T-helper 1 cell treated with Interleukin-12 subunit alpha and Interleukin-12 subunit beta and Interleukin-4 antibody, amounts not matched to agents 30 μg/mL and 1 μg/mL, for 36 hours (primary cell): ENCODE measurements at regions not wholly inside any gene's neighbourhood (a gene's known extent, or its start where the extent isn't known, plus 50 kb on each side); places are given as distances from the start of the nearest gene placed in this dataset.

Experiments used
- H3K27ac Mint-ChIP-seq: one replicate; pipeline ENCODE4 v1.8.0; 2021; ENCODE audit warnings: mild to moderate bottlenecking, mixed read lengths
- H3K27me3 Mint-ChIP-seq: one replicate; pipeline ENCODE4 v1.8.0; 2021; ENCODE audit warnings: low read depth, mixed read lengths
- H3K36me3 Mint-ChIP-seq: one replicate; pipeline ENCODE4 v1.8.0; 2021; ENCODE audit warnings: low read depth, mixed read lengths
- H3K4me1 Mint-ChIP-seq: one replicate; pipeline ENCODE4 v1.8.0; 2021; ENCODE audit warnings: low read depth, mixed read lengths
- H3K4me3 Mint-ChIP-seq: one replicate; pipeline ENCODE4 v1.8.0; 2021; ENCODE audit warnings: mild to moderate bottlenecking, moderate library complexity, mixed read lengths
- H3K9me3 Mint-ChIP-seq: one replicate; pipeline ENCODE4 v1.8.0; 2021; ENCODE audit warnings: mixed read lengths

DNA sequence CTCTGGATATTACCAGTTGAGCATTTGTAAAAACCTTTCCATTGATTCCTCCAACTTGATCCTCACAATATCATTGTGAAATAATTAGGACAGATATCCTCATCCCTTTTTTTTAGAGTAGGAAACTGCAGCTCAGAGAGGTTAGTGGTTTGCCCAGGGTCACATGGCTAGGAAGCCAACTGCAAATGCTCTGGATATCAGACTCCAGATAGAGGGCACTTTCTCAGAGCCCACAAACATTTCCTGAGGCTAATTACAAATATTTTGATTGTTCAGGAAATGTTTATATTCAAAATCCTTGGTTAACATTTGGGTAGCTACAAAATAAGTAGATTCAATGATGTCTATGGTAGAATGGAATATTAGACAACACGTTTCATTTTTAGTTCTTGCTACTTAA is 154.8 kb upstream of the DPYD start:
- Mint-ChIP-seq H3K4me1 (no peaks in the 10 kb centered on the region), H3K4me3 (no peak overlapping the region), H3K9me3 (no peaks in the 10 kb centered on the region), H3K27ac (no peak overlapping the region), H3K36me3 (no peaks in the 10 kb centered on the region), H3K27me3 (peaks cover 10% of the 10 kb centered on the region)

DNA sequence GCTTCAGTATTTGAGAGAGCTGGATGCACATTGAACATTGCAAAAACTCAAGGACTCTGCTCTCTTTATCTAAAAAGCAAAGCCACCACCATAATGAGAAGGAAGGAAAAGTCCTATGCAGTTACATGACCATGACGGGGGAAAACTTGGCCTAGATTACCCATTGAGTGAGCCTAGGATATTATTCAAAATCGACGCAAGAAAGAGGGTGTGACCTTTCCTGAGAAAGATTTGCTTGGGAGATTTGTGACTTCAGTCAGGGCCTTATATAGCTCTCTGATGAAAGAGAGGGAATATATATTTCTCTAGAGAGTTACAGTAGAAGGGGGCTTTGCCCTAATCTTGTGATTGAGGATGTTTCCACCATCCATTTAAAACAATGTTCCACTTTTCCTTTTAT is 153.0 kb upstream of the DPYD start:
- Mint-ChIP-seq H3K36me3 (no peaks in the 10 kb centered on the region), H3K4me1 (no peaks in the 10 kb centered on the region), H3K9me3 (no peaks in the 10 kb centered on the region), H3K27ac (no peak overlapping the region), H3K4me3 (no peak overlapping the region), H3K27me3 (peaks cover 10% of the 10 kb centered on the region)

DNA sequence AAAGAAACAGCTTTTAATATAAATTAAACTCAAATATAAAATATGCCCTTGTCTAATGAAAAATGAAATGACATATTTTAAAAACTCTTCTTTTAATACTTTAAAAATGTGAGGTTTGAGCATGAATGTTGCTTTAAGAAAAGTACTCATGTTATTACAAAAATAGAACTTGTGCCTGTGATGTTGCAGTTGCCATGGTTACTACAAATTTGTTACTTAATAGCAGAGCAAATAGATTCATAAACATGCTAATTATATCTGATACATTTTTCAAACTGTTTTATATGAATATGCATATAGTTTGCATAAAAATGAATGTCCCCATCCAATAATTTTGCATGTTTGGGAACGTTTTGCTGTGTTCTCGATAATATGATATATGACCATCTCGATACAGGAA is 152.3 kb upstream of the DPYD start:
- Mint-ChIP-seq H3K36me3 (no peaks in the 10 kb centered on the region), H3K4me3 (no peak overlapping the region), H3K9me3 (no peaks in the 10 kb centered on the region), H3K27me3 (peaks cover 12% of the 10 kb centered on the region), H3K4me1 (no peaks in the 10 kb centered on the region), H3K27ac (no peak overlapping the region)

DNA sequence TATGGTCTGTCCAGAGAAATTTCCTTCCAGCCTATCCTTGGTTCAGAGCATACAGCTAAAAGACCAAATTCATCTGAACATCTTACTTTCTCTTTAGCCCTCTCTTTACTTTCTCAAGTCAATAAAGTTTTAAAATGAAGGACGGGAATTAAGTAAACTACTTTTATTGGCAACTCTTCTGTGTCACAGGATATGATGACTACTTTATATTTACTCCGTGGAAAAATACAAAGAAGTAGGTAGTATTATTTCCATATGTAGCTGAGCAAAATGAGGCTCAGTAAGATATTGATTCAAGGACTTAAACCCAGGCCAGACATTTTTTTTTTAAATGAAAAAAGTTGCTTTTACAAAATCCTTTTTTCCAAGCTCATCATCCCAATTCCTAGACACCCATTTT is 151.2 kb upstream of the DPYD start:
- H3K9me3 Mint-ChIP-seq: no peaks in the 10 kb centered on the region
- H3K27me3 Mint-ChIP-seq: peaks cover 13% of the 10 kb centered on the region
- H3K27ac Mint-ChIP-seq: no peak overlapping the region
- no peak overlapping the region for H3K4me3 Mint-ChIP-seq
- H3K36me3 Mint-ChIP-seq: no peaks in the 10 kb centered on the region
- H3K4me1 Mint-ChIP-seq: no peaks in the 10 kb centered on the region

- Mint-ChIP-seq H3K27ac (no peak overlapping the region), H3K4me3 (no peak overlapping the region), H3K4me1 (no peaks in the 10 kb centered on the region), H3K27me3 (peaks cover 18% of the 10 kb centered on the region), H3K36me3 (no peaks in the 10 kb centered on the region), H3K9me3 (no peaks in the 10 kb centered on the region)
These were observed 147.2 kb upstream of the DPYD start for GRCh38 chr1:98068016-98068415.

DNA sequence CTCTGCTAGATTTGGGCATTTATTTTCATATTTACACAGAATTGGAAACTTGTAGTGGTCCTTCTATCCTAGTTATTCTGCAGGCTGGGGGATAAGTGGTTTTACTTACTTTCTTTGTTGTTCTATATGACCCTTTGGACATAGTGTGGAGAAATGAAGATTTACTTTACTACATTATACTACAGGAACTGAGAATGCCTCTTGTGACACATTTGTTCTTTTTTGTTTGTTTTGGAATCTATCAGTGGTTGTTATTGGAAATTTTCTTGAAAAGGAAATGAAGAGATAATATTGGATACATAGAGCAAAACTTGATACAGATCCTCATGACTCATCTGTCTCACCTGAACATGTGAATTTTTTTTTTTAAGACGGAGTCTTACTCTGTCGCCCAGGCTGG is 146.1 kb upstream of the DPYD start:
- Mint-ChIP-seq H3K4me1 (no peaks in the 10 kb centered on the region), H3K36me3 (no peaks in the 10 kb centered on the region), H3K27me3 (peaks cover 17% of the 10 kb centered on the region), H3K4me3 (no peak overlapping the region), H3K9me3 (no peaks in the 10 kb centered on the region), H3K27ac (no peak overlapping the region)

DNA sequence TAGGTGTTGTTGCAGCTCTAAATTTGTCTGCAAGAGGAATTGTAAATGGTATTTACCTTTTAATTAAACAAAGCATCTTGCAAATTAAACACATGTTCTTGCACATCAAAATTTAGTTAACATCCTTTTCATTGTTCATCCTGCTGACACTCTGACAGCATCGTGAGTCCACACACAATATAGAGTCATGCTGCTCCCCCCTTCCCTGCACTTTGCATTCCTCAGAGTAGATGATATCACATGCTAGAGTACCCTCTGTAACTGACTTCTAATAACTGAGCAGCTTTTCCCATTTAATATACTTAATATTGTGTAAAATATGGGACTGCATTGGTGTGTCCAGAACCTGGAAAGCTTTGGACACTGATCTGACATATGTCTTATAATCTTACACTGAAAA is 138.8 kb upstream of the DPYD start:
- H3K36me3 Mint-ChIP-seq: no peaks in the 10 kb centered on the region
- H3K4me3 Mint-ChIP-seq: no peak overlapping the region
- peaks cover 51% of the 10 kb centered on the region for H3K27me3 Mint-ChIP-seq
- H3K27ac Mint-ChIP-seq: no peak overlapping the region
- no peaks in the 10 kb centered on the region for H3K9me3 Mint-ChIP-seq
- H3K4me1 Mint-ChIP-seq: peaks cover 1% of the 10 kb centered on the region

GRCh38 chr1:98058676-98059075 is 137.8 kb upstream of the DPYD start:
- no peaks in the 10 kb centered on the region for H3K36me3 Mint-ChIP-seq
- no peak overlapping the region for H3K27ac Mint-ChIP-seq
- H3K4me3 Mint-ChIP-seq: no peak overlapping the region
- H3K9me3 Mint-ChIP-seq: no peaks in the 10 kb centered on the region
- H3K4me1 Mint-ChIP-seq: peaks cover 4% of the 10 kb centered on the region
- H3K27me3 Mint-ChIP-seq: peaks cover 59% of the 10 kb centered on the region

GRCh38 chr1:98057236-98057910 is 136.5 kb upstream of the DPYD start:
- H3K4me1 Mint-ChIP-seq: peaks cover 8% of the 10 kb centered on the region
- H3K27ac Mint-ChIP-seq: no peak overlapping the region
- no peaks in the 10 kb centered on the region for H3K9me3 Mint-ChIP-seq
- no peak overlapping the region for H3K4me3 Mint-ChIP-seq
- no peaks in the 10 kb centered on the region for H3K36me3 Mint-ChIP-seq
- H3K27me3 Mint-ChIP-seq: peaks cover 72% of the 10 kb centered on the region

- no peaks in the 10 kb centered on the region for H3K36me3 Mint-ChIP-seq
These were observed 135.9 kb upstream of the DPYD start for GRCh38 chr1:98056781-98057180.

DNA sequence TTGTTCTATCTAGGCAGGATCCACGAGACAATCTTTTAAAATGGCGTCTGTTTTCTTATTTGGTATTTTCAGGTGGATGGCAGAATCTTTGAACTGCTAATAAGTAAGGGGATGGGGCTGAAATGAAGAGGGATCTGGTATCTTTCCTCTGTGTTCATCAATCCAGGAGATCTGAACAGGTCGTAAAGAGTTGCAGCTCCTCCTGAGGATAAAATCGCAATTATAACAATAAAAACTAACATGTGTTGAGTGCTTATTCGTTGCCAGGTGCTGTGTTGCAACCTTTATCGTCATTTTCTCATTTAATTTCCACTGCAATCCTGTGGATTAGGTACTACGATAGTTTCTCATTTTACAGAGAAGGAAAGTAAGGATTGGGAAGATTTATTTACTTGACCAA is 134.6 kb upstream of the DPYD start:
- H3K36me3 Mint-ChIP-seq: no peaks in the 10 kb centered on the region
- H3K27ac Mint-ChIP-seq: no peak overlapping the region
- H3K9me3 Mint-ChIP-seq: no peaks in the 10 kb centered on the region
- H3K4me1 Mint-ChIP-seq: peaks cover 8% of the 10 kb centered on the region
- H3K4me3 Mint-ChIP-seq: no peak overlapping the region
- H3K27me3 Mint-ChIP-seq: peaks cover 88% of the 10 kb centered on the region

More at GRCh38 chr1:98056781-98057180, 135.9 kb upstream of the DPYD start:
- Mint-ChIP-seq H3K9me3 (no peaks in the 10 kb centered on the region), H3K4me1 (peaks cover 8% of the 10 kb centered on the region), H3K4me3 (no peak overlapping the region), H3K27me3 (peaks cover 78% of the 10 kb centered on the region), H3K27ac (no peak overlapping the region)

DNA sequence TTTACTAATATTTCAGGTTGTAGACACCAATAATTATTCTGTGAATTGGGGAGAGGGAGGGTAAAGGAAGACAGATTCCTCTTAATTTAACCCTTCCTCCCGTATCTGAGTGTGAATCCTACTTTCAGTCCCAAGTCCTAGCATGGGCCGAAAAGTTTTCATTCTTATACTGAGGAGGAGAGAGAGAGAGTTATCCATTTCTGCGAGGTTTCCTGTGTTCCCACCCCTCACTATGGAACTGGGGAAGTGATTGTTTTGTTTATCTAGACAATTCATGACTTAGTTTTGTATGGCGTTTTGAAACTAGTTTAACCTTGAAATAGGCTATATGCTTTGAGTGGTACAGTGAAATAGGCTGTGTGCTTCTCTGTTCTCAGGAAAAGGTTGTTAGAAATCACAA is 134.0 kb upstream of the DPYD start:
- Mint-ChIP-seq H3K27me3 (peaks cover 89% of the 10 kb centered on the region), H3K4me3 (peak overlapping the region; percentile 49)

DNA sequence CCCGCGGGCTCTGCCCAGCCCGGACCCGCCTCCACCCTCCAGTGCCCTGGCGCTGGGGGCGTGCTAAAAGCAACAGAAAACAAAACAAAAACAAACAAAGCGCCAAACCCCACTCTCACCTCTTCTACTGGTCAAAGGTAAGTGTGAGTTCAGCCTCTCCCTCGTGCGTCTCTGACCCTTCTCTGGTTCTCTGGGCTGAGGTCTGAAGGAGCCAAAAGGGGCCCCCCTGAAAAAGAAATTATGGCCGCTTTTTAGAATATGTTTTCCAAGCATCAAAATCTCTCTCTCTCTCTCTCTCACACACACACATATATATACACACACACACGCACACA is 133.5 kb upstream of the DPYD start:
- Mint-ChIP-seq H3K4me1 (peaks cover 13% of the 10 kb centered on the region), H3K27ac (no peak overlapping the region)

More for the DNA sequence above, 134.0 kb upstream of the DPYD start:
- Mint-ChIP-seq H3K9me3 (no peaks in the 10 kb centered on the region), H3K4me1 (peaks cover 8% of the 10 kb centered on the region), H3K27ac (no peak overlapping the region), H3K36me3 (no peaks in the 10 kb centered on the region)

DNA sequence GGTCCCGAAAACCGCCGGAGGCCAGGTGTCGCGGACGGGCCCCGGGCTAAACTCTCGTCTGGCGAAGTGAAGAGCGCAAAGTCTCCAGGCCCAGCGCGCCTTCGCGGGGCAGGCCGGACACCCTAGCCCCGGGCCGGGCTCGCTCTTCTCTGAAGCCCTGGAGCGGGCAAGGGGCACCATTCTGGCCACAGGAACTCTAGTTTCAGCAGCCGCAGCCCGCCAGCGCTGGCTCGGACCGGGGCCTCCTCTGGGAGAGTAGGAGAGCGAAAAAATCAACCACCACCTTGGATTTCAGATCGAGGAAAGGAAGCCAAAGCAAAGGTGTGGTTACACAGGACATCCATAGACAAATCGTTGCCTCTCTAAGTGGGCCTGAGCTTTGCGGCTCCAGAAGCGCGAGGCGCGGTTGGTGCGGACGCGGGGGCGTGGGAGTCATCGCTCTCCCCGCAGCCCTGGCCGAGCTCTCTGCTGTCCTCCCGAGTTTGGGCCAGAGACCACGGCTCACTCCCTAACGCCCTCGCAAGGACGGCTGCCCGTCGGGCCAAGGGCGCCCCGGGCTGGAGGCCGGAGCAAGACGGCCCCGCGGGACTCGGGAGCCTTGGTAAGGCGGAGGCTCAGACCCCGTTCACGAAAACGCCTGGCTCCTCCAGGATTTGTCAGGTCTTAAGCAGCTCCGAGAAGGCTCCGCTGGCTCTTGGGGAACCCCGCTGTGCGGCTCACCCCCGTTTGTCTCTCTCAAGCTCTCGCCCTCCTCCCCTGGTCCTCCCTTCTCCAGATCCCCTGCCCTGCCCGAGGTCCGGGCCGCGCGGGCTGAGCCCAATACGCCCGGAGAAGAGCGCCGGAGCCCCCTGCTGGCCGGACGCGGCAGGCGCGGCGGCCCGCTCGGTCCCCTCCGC is 132.9 kb upstream of the DPYD start:
- Mint-ChIP-seq H3K27ac (no peak overlapping the region), H3K4me1 (peaks cover 19% of the 10 kb centered on the region), H3K4me3 (peak overlapping the region; percentile 78), H3K36me3 (no peaks in the 10 kb centered on the region), H3K9me3 (no peaks in the 10 kb centered on the region), H3K27me3 (peaks cover 90% of the 10 kb centered on the region)

More for the DNA sequence above, 133.5 kb upstream of the DPYD start:
- H3K9me3 Mint-ChIP-seq: no peaks in the 10 kb centered on the region
- peaks cover 89% of the 10 kb centered on the region for H3K27me3 Mint-ChIP-seq
- peak overlapping the region; percentile 49 for H3K4me3 Mint-ChIP-seq
- no peaks in the 10 kb centered on the region for H3K36me3 Mint-ChIP-seq

DNA sequence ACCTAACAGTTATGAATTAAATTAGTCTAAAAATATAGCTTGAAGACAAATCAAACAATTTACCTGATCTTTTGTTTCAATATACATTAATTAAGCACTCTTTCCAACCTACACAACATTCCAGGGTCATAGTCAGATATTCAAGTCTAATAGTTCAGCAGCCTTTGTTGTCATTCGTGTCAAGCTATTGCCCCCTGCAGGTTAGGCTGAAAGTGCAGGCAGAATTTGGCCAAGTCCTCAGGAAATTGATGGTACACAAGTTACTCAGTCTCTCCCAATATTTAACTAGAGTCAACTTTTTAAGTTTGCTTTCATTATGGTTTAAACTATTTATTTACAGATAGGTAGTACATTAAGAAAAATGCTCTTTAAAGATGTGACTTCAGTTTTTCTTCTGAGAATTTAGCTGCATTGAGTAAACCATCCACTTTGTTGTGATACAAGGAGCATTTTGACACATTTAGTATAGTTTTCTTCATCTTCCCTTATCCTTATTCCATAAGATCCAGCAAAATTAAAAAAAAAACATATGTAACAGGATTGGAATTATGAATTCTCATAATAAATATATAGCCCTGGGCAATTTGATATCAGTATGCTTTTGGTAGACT is 130.3 kb upstream of the DPYD start:
- Mint-ChIP-seq H3K27ac (no peak overlapping the region), H3K9me3 (no peaks in the 10 kb centered on the region), H3K36me3 (no peaks in the 10 kb centered on the region), H3K27me3 (peaks cover 92% of the 10 kb centered on the region), H3K4me1 (peaks cover 23% of the 10 kb centered on the region), H3K4me3 (no peak overlapping the region)
